WTC11 (cell line): ENCODE measurements at regions not wholly inside any gene's neighbourhood (a gene's known extent, or its start where the extent isn't known, plus 50 kb on each side); places are given as distances from the start of the nearest gene placed in this dataset.

Source experiments
- ATAC-seq: fragments of 200-7000 bp; cut with Tn5 transposase; 2 replicates; pipeline ENCODE4 v1.10.0; 2021; ENCODE audit warnings: mild to moderate bottlenecking, moderate library complexity
- CTCF ChIA-PET: fragments of 300-600 bp; sonication (Branson Sonifier 250); formaldehyde crosslinking; loops from one replicate; lab custom pipeline; 2021; ENCODE audit warnings: antibody characterized with exemption; lab: Charles Lee
- POLR2A ChIA-PET: fragments of 350-600 bp; sonication (Branson Sonifier 250); formaldehyde crosslinking; loops from one replicate; lab custom pipeline; 2021; ENCODE audit warnings: antibody characterized with exemption; lab: Charles Lee
- DNase-seq: peaks from one replicate; pipeline ENCODE4 v3.0.0; 2021; ENCODE audit warnings: low spot score
- H3K27ac Mint-ChIP-seq: 2 replicates; pipeline ENCODE4 v1.8.0; 2021; ENCODE audit warnings: mixed read lengths
- H3K27me3 Mint-ChIP-seq: 2 replicates; pipeline ENCODE4 v1.8.0; 2021; ENCODE audit warnings: low read depth, mild to moderate bottlenecking, moderate library complexity, mixed read lengths
- H3K36me3 Mint-ChIP-seq: 2 replicates; pipeline ENCODE4 v1.8.0; 2021; ENCODE audit warnings: mixed read lengths
- H3K4me1 Mint-ChIP-seq: 2 replicates; pipeline ENCODE4 v1.8.0; 2022; ENCODE audit warnings: mixed read lengths
- H3K4me3 Mint-ChIP-seq: 2 replicates; pipeline ENCODE4 v1.8.0; 2021; ENCODE audit warnings: mild to moderate bottlenecking, moderate library complexity, mixed read lengths
- H3K9me3 Mint-ChIP-seq: 2 replicates; pipeline ENCODE4 v1.8.0; 2021; ENCODE audit warnings: mixed read lengths
- CBFB ChIP-seq: sonication (generic); formaldehyde crosslinking; IDR thresholded peaks from 2 replicates; pipeline ENCODE4 v1.8.1; 2022; ENCODE audit warnings: mild to moderate bottlenecking, low read depth, missing genetic modification reagents
- EMX1 ChIP-seq: fragments of 250-450 bp; sonication (Bioruptor Pico); IDR thresholded peaks from 2 replicates; pipeline ENCODE4 v1.8.0; 2021; ENCODE audit warnings: mild to moderate bottlenecking
- FOXK1 ChIP-seq: sonication (generic); formaldehyde crosslinking; IDR thresholded peaks from 2 replicates; pipeline ENCODE4 v1.8.0; 2022; ENCODE audit warnings: mild to moderate bottlenecking, moderate library complexity, missing genetic modification reagents
- FOXP1 ChIP-seq: sonication (generic); formaldehyde crosslinking; IDR thresholded peaks from 2 replicates; pipeline ENCODE4 v1.8.0; 2022; ENCODE audit warnings: missing genetic modification reagents, mild to moderate bottlenecking, moderate library complexity, borderline replicate concordance
- HMGA2 ChIP-seq: fragments of 250-450 bp; sonication (Bioruptor Pico); IDR thresholded peaks from 2 replicates; pipeline ENCODE4 v1.4.0; 2021; ENCODE audit warnings: mild to moderate bottlenecking, moderate library complexity
- JAZF1 ChIP-seq: fragments of 250-450 bp; sonication (Bioruptor Pico); IDR thresholded peaks from 2 replicates; pipeline ENCODE4 v1.9.0; 2021; ENCODE audit warnings: moderate library complexity, mild to moderate bottlenecking, inconsistent platforms
- KAT7 ChIP-seq: sonication (generic); formaldehyde crosslinking; IDR thresholded peaks from 2 replicates; pipeline ENCODE4 v1.8.1; 2023; ENCODE audit warnings: missing genetic modification reagents, mild to moderate bottlenecking, borderline replicate concordance
- MYBL2 ChIP-seq: sonication (generic); formaldehyde crosslinking; IDR thresholded peaks from 2 replicates; pipeline ENCODE4 v1.8.1; 2023; ENCODE audit warnings: mild to moderate bottlenecking, moderate library complexity, missing genetic modification reagents
- NFE2L1 ChIP-seq: sonication (generic); formaldehyde crosslinking; IDR thresholded peaks from 2 replicates; pipeline ENCODE4 v1.8.1; 2023; ENCODE audit warnings: missing genetic modification reagents
- SMAD4 ChIP-seq: sonication (generic); formaldehyde crosslinking; IDR thresholded peaks from 2 replicates; pipeline ENCODE4 v1.8.0; 2022; ENCODE audit warnings: mild to moderate bottlenecking, missing genetic modification reagents
- ZNF121 ChIP-seq: sonication (generic); formaldehyde crosslinking; IDR thresholded peaks from 2 replicates; pipeline ENCODE4 v1.8.0; 2023; ENCODE audit warnings: missing genetic modification reagents
- ZNF219 ChIP-seq: sonication (generic); formaldehyde crosslinking; IDR thresholded peaks from 2 replicates; pipeline ENCODE4 v1.8.0; 2023; ENCODE audit warnings: missing genetic modification reagents, mild to moderate bottlenecking, borderline replicate concordance
- ZNF671 ChIP-seq: fragments of 250-450 bp; sonication (Bioruptor Pico); IDR thresholded peaks from 2 replicates; pipeline ENCODE4 v1.8.0; 2021; ENCODE audit warnings: mild to moderate bottlenecking
- TF ChIP-seq, protein P1 (sequence below): sonication (generic); formaldehyde crosslinking; IDR thresholded peaks from 2 replicates; pipeline ENCODE4 v1.8.0; 2022; ENCODE audit warnings: mild to moderate bottlenecking, missing genetic modification reagents
- TF ChIP-seq, protein P2 (sequence below): sonication (generic); formaldehyde crosslinking; conservative IDR thresholded peaks from 2 replicates; pipeline ENCODE4 v1.8.1; 2023; ENCODE audit warnings: mild to moderate bottlenecking, low read depth, missing genetic modification reagents, moderate library complexity
- TF ChIP-seq, protein P3 (sequence below): sonication (generic); formaldehyde crosslinking; IDR thresholded peaks from 2 replicates; pipeline ENCODE4 v1.8.1; 2023; ENCODE audit warnings: mild to moderate bottlenecking, missing genetic modification reagents, moderate library complexity
- TF ChIP-seq, protein P4 (sequence below): sonication (generic); formaldehyde crosslinking; IDR thresholded peaks from 2 replicates; pipeline ENCODE4 v1.8.1; 2022; ENCODE audit warnings: mild to moderate bottlenecking, missing genetic modification reagents, moderate library complexity, borderline replicate concordance
- TF ChIP-seq, protein P5 (sequence below): sonication (generic); formaldehyde crosslinking; IDR thresholded peaks from 2 replicates; pipeline ENCODE4 v1.8.1; 2023; ENCODE audit warnings: mild to moderate bottlenecking, moderate library complexity, missing genetic modification reagents

DNA sequence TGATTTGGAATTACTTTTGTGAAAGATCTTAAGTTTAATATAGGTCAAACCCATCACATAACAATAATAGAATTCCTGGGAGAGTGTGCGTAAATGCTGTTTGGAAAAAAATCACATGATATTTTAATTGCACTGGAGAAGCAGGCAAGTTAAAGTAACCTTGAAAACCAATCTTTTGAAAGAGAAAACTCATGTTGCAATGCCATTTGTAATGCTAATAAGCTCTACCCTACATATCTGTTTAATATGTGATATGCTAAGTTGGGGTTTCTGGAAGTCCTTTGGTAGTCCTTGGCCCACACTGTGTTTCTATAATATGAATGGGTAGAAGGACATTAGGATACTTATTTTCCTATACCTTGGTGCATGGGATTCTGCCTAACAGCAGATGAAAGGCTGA lies 370.4 kb downstream of the DDX10 start (continued):
- TF ChIP-seq, protein P1, sequence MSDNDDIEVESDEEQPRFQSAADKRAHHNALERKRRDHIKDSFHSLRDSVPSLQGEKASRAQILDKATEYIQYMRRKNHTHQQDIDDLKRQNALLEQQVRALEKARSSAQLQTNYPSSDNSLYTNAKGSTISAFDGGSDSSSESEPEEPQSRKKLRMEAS (CRISPR knock-in tag), result no peak
- TF ChIP-seq ZNF121 (CRISPR knock-in tag), result no peak
- TF ChIP-seq, protein P2, sequence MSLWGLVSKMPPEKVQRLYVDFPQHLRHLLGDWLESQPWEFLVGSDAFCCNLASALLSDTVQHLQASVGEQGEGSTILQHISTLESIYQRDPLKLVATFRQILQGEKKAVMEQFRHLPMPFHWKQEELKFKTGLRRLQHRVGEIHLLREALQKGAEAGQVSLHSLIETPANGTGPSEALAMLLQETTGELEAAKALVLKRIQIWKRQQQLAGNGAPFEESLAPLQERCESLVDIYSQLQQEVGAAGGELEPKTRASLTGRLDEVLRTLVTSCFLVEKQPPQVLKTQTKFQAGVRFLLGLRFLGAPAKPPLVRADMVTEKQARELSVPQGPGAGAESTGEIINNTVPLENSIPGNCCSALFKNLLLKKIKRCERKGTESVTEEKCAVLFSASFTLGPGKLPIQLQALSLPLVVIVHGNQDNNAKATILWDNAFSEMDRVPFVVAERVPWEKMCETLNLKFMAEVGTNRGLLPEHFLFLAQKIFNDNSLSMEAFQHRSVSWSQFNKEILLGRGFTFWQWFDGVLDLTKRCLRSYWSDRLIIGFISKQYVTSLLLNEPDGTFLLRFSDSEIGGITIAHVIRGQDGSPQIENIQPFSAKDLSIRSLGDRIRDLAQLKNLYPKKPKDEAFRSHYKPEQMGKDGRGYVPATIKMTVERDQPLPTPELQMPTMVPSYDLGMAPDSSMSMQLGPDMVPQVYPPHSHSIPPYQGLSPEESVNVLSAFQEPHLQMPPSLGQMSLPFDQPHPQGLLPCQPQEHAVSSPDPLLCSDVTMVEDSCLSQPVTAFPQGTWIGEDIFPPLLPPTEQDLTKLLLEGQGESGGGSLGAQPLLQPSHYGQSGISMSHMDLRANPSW (CRISPR knock-in tag), result no peak
- TF ChIP-seq, protein P3, sequence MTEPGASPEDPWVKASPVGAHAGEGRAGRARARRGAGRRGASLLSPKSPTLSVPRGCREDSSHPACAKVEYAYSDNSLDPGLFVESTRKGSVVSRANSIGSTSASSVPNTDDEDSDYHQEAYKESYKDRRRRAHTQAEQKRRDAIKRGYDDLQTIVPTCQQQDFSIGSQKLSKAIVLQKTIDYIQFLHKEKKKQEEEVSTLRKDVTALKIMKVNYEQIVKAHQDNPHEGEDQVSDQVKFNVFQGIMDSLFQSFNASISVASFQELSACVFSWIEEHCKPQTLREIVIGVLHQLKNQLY (CRISPR knock-in tag), result no peak

DNA sequence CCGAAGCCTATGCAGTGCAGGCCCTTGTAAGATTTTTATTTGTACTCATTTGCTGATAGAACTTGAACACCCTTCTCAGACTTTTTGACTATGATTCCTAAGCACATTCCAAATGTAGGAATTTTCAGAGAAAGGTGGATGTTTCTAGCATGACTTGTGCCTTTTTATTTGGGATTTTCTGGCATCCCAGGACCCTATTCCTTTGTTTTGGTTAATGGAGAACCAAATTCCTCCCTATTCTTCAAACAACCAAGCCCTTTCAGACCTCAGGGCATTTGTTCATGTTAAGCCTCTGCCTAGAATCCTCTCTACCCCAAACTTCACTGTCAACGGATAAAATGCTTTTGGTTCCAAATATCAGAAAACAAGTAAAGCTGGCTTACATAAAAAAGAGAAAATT lies 371.1 kb downstream of the DDX10 start:
- Mint-ChIP-seq H3K4me3 (no peak overlapping the region), H3K27me3 (no peaks in the 10 kb centered on the region), H3K36me3 (no peaks in the 10 kb centered on the region), H3K4me1 (peaks cover 20% of the 10 kb centered on the region), H3K27ac (no peak overlapping the region), H3K9me3 (peaks cover 15% of the 10 kb centered on the region)
- TF ChIP-seq NFE2L1 (CRISPR knock-in tag), result no peak
- no peak for TF ChIP-seq FOXP1 (CRISPR knock-in tag)
- no peak for TF ChIP-seq ZNF219 (CRISPR knock-in tag)
- TF ChIP-seq HMGA2, result no peak
- TF ChIP-seq ZNF671, result no peak
- no peak for TF ChIP-seq CBFB
- ATAC-seq (0 out of 2 replicates have a peak, but pooled peaks have one; percentile 15), DNase-seq (no peak)
- POLR2A ChIA-PET, result no interaction called here
- CTCF ChIA-PET, result no interaction called here

DNA sequence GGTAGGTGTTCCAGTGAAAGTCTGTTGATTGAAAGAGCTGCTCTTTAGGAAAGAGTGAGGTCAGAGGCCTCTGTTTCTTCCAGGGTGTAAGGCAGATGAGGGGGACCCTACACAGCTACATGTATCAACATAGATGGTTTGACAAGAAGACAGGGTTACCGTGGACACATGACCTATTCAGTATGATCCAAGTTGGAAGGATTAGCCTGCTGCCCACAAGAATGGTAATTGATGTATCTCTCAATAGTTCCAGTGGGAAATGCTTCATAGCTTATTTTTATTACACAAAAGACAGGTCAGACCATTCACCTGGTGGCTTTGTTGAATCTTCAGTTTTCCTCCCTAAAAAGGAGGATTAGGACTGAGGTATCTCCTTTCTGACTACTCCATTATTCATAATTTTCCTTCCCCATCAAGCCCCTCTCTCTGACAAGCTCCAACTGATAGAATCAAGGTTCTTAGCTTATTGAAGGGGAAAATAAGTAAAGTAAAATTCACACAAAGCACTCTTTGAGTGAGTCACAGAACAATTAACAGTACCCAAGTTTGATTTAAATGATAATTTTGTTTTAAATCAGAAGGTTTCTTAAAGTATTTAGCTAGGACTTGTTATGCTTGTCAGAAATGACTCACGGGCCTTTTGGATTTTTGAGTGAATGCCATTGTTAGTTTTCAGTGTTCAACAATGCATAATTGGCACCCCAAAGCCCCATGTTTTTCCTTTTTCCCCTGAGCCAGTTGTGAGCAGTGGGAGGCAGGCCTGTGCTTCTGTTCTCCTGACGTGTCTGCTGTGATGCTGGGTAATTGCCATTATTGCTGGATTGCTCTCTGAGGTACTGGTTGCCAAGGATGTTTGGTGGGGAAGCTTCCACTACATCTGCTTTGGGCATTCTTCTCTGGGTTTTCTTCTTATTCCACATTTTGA lies 373.2 kb downstream of the DDX10 start:
- POLR2A ChIA-PET, result no interaction called here
- CTCF ChIA-PET, result no interaction called here
- Mint-ChIP-seq H3K27me3 (no peaks in the 10 kb centered on the region), H3K4me1 (peaks cover 20% of the 10 kb centered on the region), H3K4me3 (no peak overlapping the region), H3K27ac (no peak overlapping the region), H3K9me3 (peaks cover 15% of the 10 kb centered on the region), H3K36me3 (no peaks in the 10 kb centered on the region)
- ATAC-seq, result peak; percentile 15; the same call in 1 of the 2 replicates
- DNase-seq, result no peak
- TF ChIP-seq NFE2L1 (CRISPR knock-in tag) (no peak), JAZF1 (CRISPR knock-in tag) (no peak), EMX1 (CRISPR knock-in tag) (no peak), KAT7 (CRISPR knock-in tag) (no peak), FOXK1 (CRISPR knock-in tag) (no peak), MYBL2 (CRISPR knock-in tag) (no peak), SMAD4 (CRISPR knock-in tag) (no peak)
- TF ChIP-seq, protein P1 (CRISPR knock-in tag), result no peak
- TF ChIP-seq, protein P4, sequence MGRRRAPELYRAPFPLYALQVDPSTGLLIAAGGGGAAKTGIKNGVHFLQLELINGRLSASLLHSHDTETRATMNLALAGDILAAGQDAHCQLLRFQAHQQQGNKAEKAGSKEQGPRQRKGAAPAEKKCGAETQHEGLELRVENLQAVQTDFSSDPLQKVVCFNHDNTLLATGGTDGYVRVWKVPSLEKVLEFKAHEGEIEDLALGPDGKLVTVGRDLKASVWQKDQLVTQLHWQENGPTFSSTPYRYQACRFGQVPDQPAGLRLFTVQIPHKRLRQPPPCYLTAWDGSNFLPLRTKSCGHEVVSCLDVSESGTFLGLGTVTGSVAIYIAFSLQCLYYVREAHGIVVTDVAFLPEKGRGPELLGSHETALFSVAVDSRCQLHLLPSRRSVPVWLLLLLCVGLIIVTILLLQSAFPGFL (CRISPR knock-in tag), result no peak
- TF ChIP-seq, protein P5, sequence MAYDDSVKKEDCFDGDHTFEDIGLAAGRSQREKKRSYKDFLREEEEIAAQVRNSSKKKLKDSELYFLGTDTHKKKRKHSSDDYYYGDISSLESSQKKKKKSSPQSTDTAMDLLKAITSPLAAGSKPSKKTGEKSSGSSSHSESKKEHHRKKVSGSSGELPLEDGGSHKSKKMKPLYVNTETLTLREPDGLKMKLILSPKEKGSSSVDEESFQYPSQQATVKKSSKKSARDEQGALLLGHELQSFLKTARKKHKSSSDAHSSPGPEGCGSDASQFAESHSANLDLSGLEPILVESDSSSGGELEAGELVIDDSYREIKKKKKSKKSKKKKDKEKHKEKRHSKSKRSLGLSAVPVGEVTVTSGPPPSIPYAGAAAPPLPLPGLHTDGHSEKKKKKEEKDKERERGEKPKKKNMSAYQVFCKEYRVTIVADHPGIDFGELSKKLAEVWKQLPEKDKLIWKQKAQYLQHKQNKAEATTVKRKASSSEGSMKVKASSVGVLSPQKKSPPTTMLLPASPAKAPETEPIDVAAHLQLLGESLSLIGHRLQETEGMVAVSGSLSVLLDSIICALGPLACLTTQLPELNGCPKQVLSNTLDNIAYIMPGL (CRISPR knock-in tag), result no peak
